ENCODE measurements at regions not wholly inside any gene's neighbourhood (a gene's known extent, or its start where the extent isn't known, plus 50 kb on each side); places are given as distances from the start of the nearest gene placed in this dataset.
"Not testable (repeated sequence)": the region's sequence is repeated elsewhere in the genome, so short reads cannot be mapped to it uniquely, and the experiment has no call there.

GRCh38 chr2:168326572-168326971 is 79.2 kb upstream of the STK39 start:
- no peak overlapping the region for H3K27ac Mint-ChIP-seq
- H3K4me1 Mint-ChIP-seq, result no peaks in the 10 kb centered on the region
- no peak overlapping the region for H3K4me3 Mint-ChIP-seq
- DNase-seq, result no peak
- peaks cover 2 to 14% (median 2%) of the 10 kb centered on the region in 3 donors for H3K27me3 Mint-ChIP-seq (ENCODE audit: low read depth in 3 of 3)
- peaks cover 5 to 18% (median 18%) of the 10 kb centered on the region in 3 donors for H3K36me3 Mint-ChIP-seq
- peaks cover 3 to 23% (median 18%) of the 10 kb centered on the region in 6 donors for H3K9me3 Mint-ChIP-seq

GRCh38 chr2:168327328-168327727 is 79.9 kb upstream of the STK39 start:
- H3K9me3 Mint-ChIP-seq, result peaks cover 6 to 26% (median 19%) of the 10 kb centered on the region in 6 donors
- no peaks in the 10 kb centered on the region for H3K4me1 Mint-ChIP-seq
- H3K27ac Mint-ChIP-seq, result no peak overlapping the region
- no peak overlapping the region for H3K4me3 Mint-ChIP-seq
- no peak for DNase-seq
- peaks cover 2 to 12% (median 2%) of the 10 kb centered on the region in 3 donors for H3K27me3 Mint-ChIP-seq (ENCODE audit: low read depth in 3 of 3)
- peaks cover 5 to 18% (median 18%) of the 10 kb centered on the region in 3 donors for H3K36me3 Mint-ChIP-seq

- Mint-ChIP-seq H3K36me3 (peaks cover 5 to 18% (median 18%) of the 10 kb centered on the region in 3 donors), H3K27ac (no peak overlapping the region), H3K9me3 (peaks cover 6 to 26% (median 19%) of the 10 kb centered on the region in 6 donors), H3K4me1 (no peaks in the 10 kb centered on the region), H3K4me3 (no peak overlapping the region), H3K27me3 (ENCODE audit: low read depth in 3 of 3) (peaks cover 2 to 8% (median 4%) of the 10 kb centered on the region in 3 donors)
- DNase-seq, result no peak
Measured at GRCh38 chr2:168328421-168328820, 81.0 kb upstream of the STK39 start.

GRCh38 chr2:168330624-168331423 is 83.4 kb upstream of the STK39 start:
- Mint-ChIP-seq H3K36me3 (peaks cover 5 to 18% (median 18%) of the 10 kb centered on the region in 3 donors), H3K27ac (no peak overlapping the region), H3K4me1 (no peaks in the 10 kb centered on the region), H3K27me3 (ENCODE audit: low read depth in 3 of 3) (peaks cover 0 to 4% (median 3%) of the 10 kb centered on the region in 3 donors), H3K4me3 (no peak overlapping the region), H3K9me3 (peaks cover 6 to 26% (median 19%) of the 10 kb centered on the region in 6 donors)
- no peak for DNase-seq

- H3K4me3 Mint-ChIP-seq; H3K27me3 Mint-ChIP-seq (ENCODE audit: low read depth in 3 of 3); H3K27ac Mint-ChIP-seq; DNase-seq; H3K4me1 Mint-ChIP-seq: not testable (repeated sequence)
- Mint-ChIP-seq H3K36me3 (peaks cover 0 to 12% (median 11%) of the 10 kb centered on the region in 3 donors), H3K9me3 (peaks cover 6 to 16% (median 12%) of the 10 kb centered on the region in 6 donors)
Measured at GRCh38 chr2:168335254-168335653, 87.9 kb upstream of the STK39 start.

GRCh38 chr2:168336786-168337388 is 89.5 kb upstream of the STK39 start:
- no peaks in the 10 kb centered on the region for H3K4me1 Mint-ChIP-seq
- peak in 2 of 3 donors; percentile 14 to 19 for DNase-seq
- peak overlapping the region in 1 of 6 donors; percentile 48 for H3K27ac Mint-ChIP-seq
- peaks cover 0 to 2% (median 0%) of the 10 kb centered on the region in 6 donors for H3K9me3 Mint-ChIP-seq
- no peaks in the 10 kb centered on the region for H3K36me3 Mint-ChIP-seq
- H3K27me3 Mint-ChIP-seq (ENCODE audit: low read depth in 3 of 3), result peaks cover 1 to 4% (median 2%) of the 10 kb centered on the region in 3 donors
- no peak overlapping the region for H3K4me3 Mint-ChIP-seq

DNA sequence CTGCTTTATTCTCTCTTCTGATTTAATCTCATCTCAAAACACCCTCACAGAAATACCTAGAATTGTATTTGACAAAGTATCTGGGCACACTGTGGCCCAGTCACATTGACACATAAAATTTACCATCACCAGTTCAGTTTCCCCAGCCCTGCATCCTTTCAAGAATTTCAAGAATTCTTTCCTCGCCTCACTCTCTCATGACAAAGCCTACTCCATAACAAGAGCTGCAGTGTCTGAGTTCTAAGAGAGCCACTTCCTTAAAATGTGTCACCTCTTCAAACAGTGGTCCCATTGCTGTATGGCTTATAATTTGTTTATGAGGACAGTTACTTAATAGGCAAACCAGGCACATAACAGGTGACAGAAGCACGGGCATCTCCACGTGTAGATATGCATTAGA is 90.9 kb upstream of the STK39 start:
- Mint-ChIP-seq H3K4me3 (no peak overlapping the region), H3K9me3 (peaks cover 0 to 2% (median 0%) of the 10 kb centered on the region in 6 donors), H3K27me3 (ENCODE audit: low read depth in 3 of 3) (peaks cover 0 to 4% (median 1%) of the 10 kb centered on the region in 3 donors), H3K36me3 (no peaks in the 10 kb centered on the region), H3K27ac (no peak overlapping the region), H3K4me1 (no peaks in the 10 kb centered on the region)
- DNase-seq, result no peak

DNA sequence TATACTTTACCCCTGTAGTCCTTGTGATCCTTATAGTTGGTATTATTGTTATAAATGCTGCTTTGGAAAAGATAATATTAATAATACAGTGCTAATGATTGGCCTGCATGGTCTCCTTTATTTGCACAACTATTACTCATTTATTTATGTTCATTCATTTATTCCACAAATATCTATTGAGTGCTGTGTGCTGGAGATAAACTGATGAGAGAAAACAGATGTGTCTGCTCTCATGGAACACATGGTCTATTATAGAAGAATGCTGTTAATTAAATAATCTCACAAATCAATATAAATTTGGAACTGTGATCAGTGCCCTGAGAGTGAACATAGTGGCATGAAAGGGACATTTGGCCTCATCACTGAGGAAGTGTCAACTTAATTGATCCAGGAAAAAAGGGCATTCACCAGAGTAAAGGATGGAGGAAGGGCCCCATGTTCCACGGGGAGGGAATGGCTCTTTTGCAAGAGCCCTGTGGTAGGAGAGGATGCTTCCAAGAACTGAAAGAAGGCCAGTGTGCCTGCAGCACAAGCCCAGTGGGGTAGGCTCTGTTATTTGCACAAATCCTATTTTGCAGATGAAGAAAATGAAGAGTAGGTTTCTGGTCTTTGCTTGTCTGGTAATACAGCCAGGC is 91.5 kb upstream of the STK39 start:
- Mint-ChIP-seq H3K4me3 (no peak overlapping the region), H3K36me3 (no peaks in the 10 kb centered on the region), H3K27ac (no peak overlapping the region), H3K9me3 (peaks cover 0 to 2% (median 0%) of the 10 kb centered on the region in 6 donors), H3K4me1 (no peaks in the 10 kb centered on the region), H3K27me3 (ENCODE audit: low read depth in 3 of 3) (peaks cover 0 to 7% (median 3%) of the 10 kb centered on the region in 3 donors)
- no peak for DNase-seq

GRCh38 chr2:168340931-168341330 is 93.5 kb upstream of the STK39 start:
- no peak overlapping the region for H3K4me3 Mint-ChIP-seq
- peaks cover 0 to 2% (median 0%) of the 10 kb centered on the region in 6 donors for H3K9me3 Mint-ChIP-seq
- peaks cover 0 to 8% (median 4%) of the 10 kb centered on the region in 3 donors for H3K27me3 Mint-ChIP-seq (ENCODE audit: low read depth in 3 of 3)
- no peak overlapping the region for H3K27ac Mint-ChIP-seq
- H3K36me3 Mint-ChIP-seq, result no peaks in the 10 kb centered on the region
- DNase-seq, result no peak
- no peaks in the 10 kb centered on the region for H3K4me1 Mint-ChIP-seq

GRCh38 chr2:168343586-168343985 is 96.2 kb upstream of the STK39 start:
- no peak overlapping the region for H3K4me3 Mint-ChIP-seq
- no peaks in the 10 kb centered on the region for H3K36me3 Mint-ChIP-seq
- DNase-seq, result no peak
- no peaks in the 10 kb centered on the region for H3K9me3 Mint-ChIP-seq
- no peak overlapping the region for H3K27ac Mint-ChIP-seq
- peaks cover 7 to 10% of the 10 kb centered on the region in 2 donors for H3K4me1 Mint-ChIP-seq
- peaks cover 0 to 8% (median 4%) of the 10 kb centered on the region in 3 donors for H3K27me3 Mint-ChIP-seq (ENCODE audit: low read depth in 3 of 3)

DNA sequence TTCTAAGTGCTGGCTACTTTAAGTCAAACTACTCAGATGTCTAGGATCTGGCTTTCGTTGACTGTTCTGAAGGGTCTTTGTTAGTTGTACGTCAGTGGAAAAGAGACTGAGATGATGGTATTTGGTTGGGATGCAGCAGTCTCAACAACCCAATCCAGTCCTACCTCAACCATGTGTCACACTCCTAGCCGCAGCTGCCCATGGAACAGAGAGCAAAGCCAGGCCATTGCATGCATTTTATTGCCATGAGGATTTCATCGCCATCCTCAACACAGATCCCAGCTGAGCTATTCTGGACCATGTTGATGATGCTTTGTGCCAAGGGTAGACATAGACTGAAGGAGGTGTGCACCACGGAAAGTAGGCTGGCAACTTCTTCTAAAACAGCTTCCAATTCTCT is 97.3 kb upstream of the STK39 start:
- Mint-ChIP-seq H3K4me3 (no peak overlapping the region), H3K9me3 (no peaks in the 10 kb centered on the region), H3K4me1 (peaks cover 7 to 10% of the 10 kb centered on the region in 2 donors), H3K27ac (no peak overlapping the region), H3K27me3 (ENCODE audit: low read depth in 3 of 3) (peaks cover 0 to 8% (median 4%) of the 10 kb centered on the region in 3 donors), H3K36me3 (no peaks in the 10 kb centered on the region)
- DNase-seq, result no peak

DNA sequence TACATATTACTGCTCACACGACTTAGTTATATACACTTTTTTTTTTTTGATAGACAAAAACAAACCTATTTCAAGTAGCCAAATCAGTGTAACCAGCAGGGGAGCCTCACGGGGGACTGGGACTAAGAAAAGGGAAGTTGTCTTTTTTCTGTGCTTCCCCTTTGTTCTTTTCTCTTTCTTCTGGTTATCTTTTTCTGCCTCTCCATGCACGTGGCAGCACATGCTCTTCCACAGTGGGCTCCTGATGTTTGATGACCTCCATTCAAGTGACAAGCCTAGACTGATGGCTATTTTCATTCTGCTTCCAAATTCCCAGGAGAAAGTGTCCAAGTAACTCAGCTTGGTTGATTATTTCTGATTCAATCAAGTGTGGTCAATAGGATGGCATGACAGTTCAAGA is 98.2 kb upstream of the STK39 start:
- Mint-ChIP-seq H3K9me3 (no peaks in the 10 kb centered on the region), H3K27ac (no peak overlapping the region), H3K27me3 (ENCODE audit: low read depth in 3 of 3) (peaks cover 0 to 8% (median 5%) of the 10 kb centered on the region in 3 donors), H3K36me3 (no peaks in the 10 kb centered on the region), H3K4me3 (no peak overlapping the region), H3K4me1 (peaks cover 7 to 10% of the 10 kb centered on the region in 2 donors)
- DNase-seq, result no peak

- Mint-ChIP-seq H3K36me3 (no peaks in the 10 kb centered on the region), H3K27me3 (ENCODE audit: low read depth in 3 of 3) (peaks cover 2 to 6% (median 4%) of the 10 kb centered on the region in 3 donors), H3K4me3 (peak overlapping the region; percentile 89 to 95 (median 94)), H3K9me3 (no peaks in the 10 kb centered on the region), H3K27ac (peak overlapping the region in 3 of 6 donors; percentile 34 to 74 (median 63)), H3K4me1 (peaks cover 7 to 10% of the 10 kb centered on the region in 2 donors)
- DNase-seq, result peak; percentile 62 to 70 (median 69)
Measured at GRCh38 chr2:168346725-168347477, 99.5 kb upstream of the STK39 start.

All from immature natural killer cell (primary cell).